Spleen (tissue), 7 donors: ENCODE measurements at regions not wholly inside any gene's neighbourhood (a gene's known extent, or its start where the extent isn't known, plus 50 kb on each side); places are given as distances from the start of the nearest gene placed in this dataset.

Experiments used
- CTCF ChIP-seq, 11 experiments: fragments of 200-600 bp in 7 of 11; fragments of 450-650 bp in 4 of 11; sonication (generic) in 4 of 11; IDR thresholded peaks in 8 of 11; conservative IDR thresholded peaks in 3 of 11; 1 replicate in 7 of 11; 2 replicates in 4 of 11; pipeline versions ENCODE4 v1.4.0 to v1.8.0; 2016 to 2021; ENCODE audit warnings: antibody characterized with exemption in 11 of 11, inconsistent platforms in 4 of 11, mild to moderate bottlenecking in 1 of 11
- POLR2A ChIP-seq, 3 donors: fragments of 450-650 bp; IDR thresholded peaks; one replicate each; pipeline ENCODE4 v1.5.1; 2017; ENCODE audit warnings: antibody characterized with exemption in 3 of 3, mild to moderate bottlenecking in 1 of 3
- POLR2AphosphoS5 ChIP-seq, 3 donors: sonication (generic); formaldehyde crosslinking; IDR thresholded peaks; one replicate each; pipeline ENCODE4 v1.5.1; 2017; ENCODE audit warnings: antibody characterized with exemption in 3 of 3
- donor health status: DM: no; HTN: no; CAD: no; lungs with moderate emphysema.
- donor health status: DM: no; HTN: no; CAD: no.
- donor health status: DM: no; HTN: no; CAD: no.

- TF ChIP-seq CTCF (IDR thresholded peaks at IDR 0.05 in 8 of 11, conservative IDR thresholded peaks at IDR 0.05 in 3 of 11) (no peak), POLR2AphosphoS5 (IDR thresholded peaks at IDR 0.05) (no peak), POLR2A (IDR thresholded peaks at IDR 0.05) (no peak)
Observed at GRCh38 chr15:70347321-70348225, 249.9 kb upstream of the TLE3 start.
